Calu3 (cell line): ENCODE measurements at regions not wholly inside any gene's neighbourhood (a gene's known extent, or its start where the extent isn't known, plus 50 kb on each side); places are given as distances from the start of the nearest gene placed in this dataset.

Experiments
- BruUV-seq: library from RNA; stranded (reverse); fragments of 400-500 nt; replicated peaks from 2 replicates; lab custom pipeline; 2021; lab: Mats Ljungman, UMichigan
- CTCF ChIA-PET: fragments of 300-600 bp; sonication (Branson Sonifier 250); formaldehyde crosslinking; loops from one replicate; lab custom pipeline; 2022; ENCODE audit warnings: antibody characterized with exemption; lab: Charles Lee
- DNase-seq: peaks from one replicate; pipeline ENCODE4 v3.0.0; 2022
- H3K27ac Mint-ChIP-seq: one replicate; pipeline ENCODE4 v1.8.0; 2022; ENCODE audit warnings: mixed read lengths; ENCODE audit not compliant: unreplicated experiment
- H3K27me3 Mint-ChIP-seq: one replicate; pipeline ENCODE4 v1.8.0; 2022; ENCODE audit warnings: mixed read lengths; ENCODE audit not compliant: unreplicated experiment
- H3K36me3 Mint-ChIP-seq: one replicate; pipeline ENCODE4 v1.8.0; 2022; ENCODE audit warnings: mild to moderate bottlenecking, moderate library complexity, mixed read lengths; ENCODE audit not compliant: insufficient read depth, unreplicated experiment
- H3K4me1 Mint-ChIP-seq: one replicate; pipeline ENCODE4 v1.8.0; 2022; ENCODE audit warnings: mild to moderate bottlenecking, low read depth, mixed read lengths; ENCODE audit not compliant: unreplicated experiment
- H3K4me3 Mint-ChIP-seq: one replicate; pipeline ENCODE4 v1.8.0; 2022; ENCODE audit warnings: mild to moderate bottlenecking, low read depth, moderate library complexity, mixed read lengths; ENCODE audit not compliant: unreplicated experiment
- H3K9me3 Mint-ChIP-seq: one replicate; pipeline ENCODE4 v1.8.0; 2022; ENCODE audit warnings: low read depth, mixed read lengths; ENCODE audit not compliant: unreplicated experiment
- intact Hi-C: fragments of 100-400 bp; cut with micrococcal nuclease; formaldehyde crosslinking; loops from one replicate; pipeline ENCODE4 v1.10.0; 2022; ENCODE audit not compliant: unreplicated experiment
- TF ChIP-seq, protein P1 (sequence below): fragments of 200-600 bp; IDR thresholded peaks from one replicate; pipeline ENCODE4 v1.8.0; 2022; ENCODE audit warnings: antibody characterized with exemption; ENCODE audit not compliant: unreplicated experiment

DNA sequence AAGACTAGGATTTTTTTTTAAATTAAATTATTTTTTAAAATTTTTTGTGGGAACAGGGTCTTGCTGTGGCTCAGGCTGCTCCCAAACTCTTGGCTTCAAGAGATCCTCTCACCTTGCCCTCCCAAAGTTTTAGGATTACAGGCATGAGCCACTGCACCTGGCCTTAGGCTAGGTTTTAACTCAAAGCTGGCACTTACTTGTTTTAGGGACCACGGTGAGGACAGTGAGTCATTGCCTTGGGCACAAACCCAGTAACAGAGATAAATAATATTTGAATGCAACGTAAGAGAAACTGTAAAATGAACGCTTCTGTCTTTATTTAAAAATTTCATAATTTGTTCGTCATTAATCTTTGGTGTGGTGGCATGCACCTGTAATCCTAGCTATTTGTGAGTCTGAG, 96.6 kb downstream of the GATA3 start:
- no peaks in the 10 kb centered on the region for H3K27me3 Mint-ChIP-seq
- intact Hi-C loops, result no loop called here
- TF ChIP-seq, protein P1, sequence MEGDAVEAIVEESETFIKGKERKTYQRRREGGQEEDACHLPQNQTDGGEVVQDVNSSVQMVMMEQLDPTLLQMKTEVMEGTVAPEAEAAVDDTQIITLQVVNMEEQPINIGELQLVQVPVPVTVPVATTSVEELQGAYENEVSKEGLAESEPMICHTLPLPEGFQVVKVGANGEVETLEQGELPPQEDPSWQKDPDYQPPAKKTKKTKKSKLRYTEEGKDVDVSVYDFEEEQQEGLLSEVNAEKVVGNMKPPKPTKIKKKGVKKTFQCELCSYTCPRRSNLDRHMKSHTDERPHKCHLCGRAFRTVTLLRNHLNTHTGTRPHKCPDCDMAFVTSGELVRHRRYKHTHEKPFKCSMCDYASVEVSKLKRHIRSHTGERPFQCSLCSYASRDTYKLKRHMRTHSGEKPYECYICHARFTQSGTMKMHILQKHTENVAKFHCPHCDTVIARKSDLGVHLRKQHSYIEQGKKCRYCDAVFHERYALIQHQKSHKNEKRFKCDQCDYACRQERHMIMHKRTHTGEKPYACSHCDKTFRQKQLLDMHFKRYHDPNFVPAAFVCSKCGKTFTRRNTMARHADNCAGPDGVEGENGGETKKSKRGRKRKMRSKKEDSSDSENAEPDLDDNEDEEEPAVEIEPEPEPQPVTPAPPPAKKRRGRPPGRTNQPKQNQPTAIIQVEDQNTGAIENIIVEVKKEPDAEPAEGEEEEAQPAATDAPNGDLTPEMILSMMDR, result no peak
- H3K27ac Mint-ChIP-seq, result no peak overlapping the region
- no peaks in the 10 kb centered on the region for H3K36me3 Mint-ChIP-seq
- no peak for DNase-seq
- CTCF ChIA-PET, result no interaction called here
- no peaks in the 10 kb centered on the region for H3K4me1 Mint-ChIP-seq
- no peaks in the 10 kb centered on the region for H3K9me3 Mint-ChIP-seq
- BruUV-seq, result no TSS peak
- H3K4me3 Mint-ChIP-seq, result no peak overlapping the region

DNA sequence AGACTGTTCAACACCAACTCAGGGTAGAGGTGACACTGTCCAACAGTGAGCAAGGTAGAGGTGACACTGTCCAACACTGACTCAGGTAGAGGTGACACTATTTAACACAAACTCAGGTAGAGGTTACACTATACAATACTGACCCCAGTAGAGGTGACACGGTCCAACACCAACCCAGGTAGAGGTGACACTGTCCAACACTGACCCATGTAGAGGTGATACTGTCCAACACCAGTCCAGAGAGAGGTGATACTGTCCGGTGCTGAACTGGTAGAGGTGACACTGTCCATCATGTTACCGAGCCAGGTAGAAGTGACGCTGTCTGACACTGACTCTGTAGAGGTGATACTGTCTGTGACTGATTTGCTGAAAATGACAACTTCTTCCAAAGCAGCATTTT, 102.4 kb downstream of the GATA3 start:
- CTCF ChIA-PET, result no interaction called here
- peaks cover 6% of the 10 kb centered on the region for H3K4me1 Mint-ChIP-seq
- no peak overlapping the region for H3K27ac Mint-ChIP-seq
- no peaks in the 10 kb centered on the region for H3K27me3 Mint-ChIP-seq
- no peak overlapping the region for H3K4me3 Mint-ChIP-seq
- intact Hi-C loops, result no loop called here
- TF ChIP-seq, protein P1, result no peak
- no peaks in the 10 kb centered on the region for H3K36me3 Mint-ChIP-seq
- BruUV-seq, result no TSS peak
- H3K9me3 Mint-ChIP-seq, result peaks cover 4% of the 10 kb centered on the region
- DNase-seq, result no peak

DNA sequence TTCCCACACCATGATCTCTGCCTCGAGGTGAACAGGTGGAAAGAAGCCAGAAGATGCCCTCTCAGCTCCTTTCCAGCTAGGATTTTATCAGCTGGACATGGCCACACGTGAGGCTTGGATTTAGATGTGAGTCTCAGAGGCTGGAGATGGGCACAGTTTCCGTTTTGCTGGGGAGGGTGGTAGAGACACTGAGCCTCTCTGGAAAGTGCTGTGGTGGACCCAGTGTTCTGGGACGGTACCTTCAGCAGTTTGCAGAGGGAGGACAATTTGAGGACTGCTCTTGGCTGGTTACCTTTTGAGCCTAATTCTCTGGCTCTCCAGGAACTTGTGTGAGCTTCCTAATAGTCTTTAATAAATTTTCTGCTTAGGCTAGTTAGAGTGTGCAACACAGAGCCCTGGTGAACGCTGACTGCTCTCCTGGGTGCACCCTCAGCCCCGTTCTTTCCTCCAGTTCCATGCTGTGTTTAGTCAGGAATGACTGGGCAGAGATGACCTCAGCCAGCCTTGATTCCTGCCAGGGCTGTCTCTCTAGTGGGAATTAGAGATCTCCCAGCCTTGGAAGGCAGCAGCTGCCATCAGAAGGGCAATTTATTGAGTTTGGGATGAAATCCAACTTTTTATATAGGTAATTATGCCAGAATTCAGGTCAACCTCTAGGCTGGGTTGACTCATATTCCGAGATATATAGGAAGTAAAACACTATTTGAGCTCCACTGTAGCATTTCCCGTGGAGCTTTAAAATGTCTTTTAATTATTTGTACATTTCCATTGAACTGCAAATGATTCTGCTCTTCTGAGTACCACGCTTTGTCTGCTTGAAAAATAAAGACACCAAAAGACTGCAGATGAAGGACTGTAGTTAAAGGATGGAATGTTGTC, 103.9 kb downstream of the GATA3 start:
- Mint-ChIP-seq H3K27me3 (no peaks in the 10 kb centered on the region), H3K4me3 (no peak overlapping the region), H3K4me1 (peaks cover 6% of the 10 kb centered on the region), H3K36me3 (no peaks in the 10 kb centered on the region), H3K9me3 (peaks cover 4% of the 10 kb centered on the region), H3K27ac (no peak overlapping the region)
- CTCF ChIA-PET, result no interaction called here
- intact Hi-C loops, result no loop called here
- TF ChIP-seq, protein P1, result no peak
- BruUV-seq, result no TSS peak
- no peak for DNase-seq

DNA sequence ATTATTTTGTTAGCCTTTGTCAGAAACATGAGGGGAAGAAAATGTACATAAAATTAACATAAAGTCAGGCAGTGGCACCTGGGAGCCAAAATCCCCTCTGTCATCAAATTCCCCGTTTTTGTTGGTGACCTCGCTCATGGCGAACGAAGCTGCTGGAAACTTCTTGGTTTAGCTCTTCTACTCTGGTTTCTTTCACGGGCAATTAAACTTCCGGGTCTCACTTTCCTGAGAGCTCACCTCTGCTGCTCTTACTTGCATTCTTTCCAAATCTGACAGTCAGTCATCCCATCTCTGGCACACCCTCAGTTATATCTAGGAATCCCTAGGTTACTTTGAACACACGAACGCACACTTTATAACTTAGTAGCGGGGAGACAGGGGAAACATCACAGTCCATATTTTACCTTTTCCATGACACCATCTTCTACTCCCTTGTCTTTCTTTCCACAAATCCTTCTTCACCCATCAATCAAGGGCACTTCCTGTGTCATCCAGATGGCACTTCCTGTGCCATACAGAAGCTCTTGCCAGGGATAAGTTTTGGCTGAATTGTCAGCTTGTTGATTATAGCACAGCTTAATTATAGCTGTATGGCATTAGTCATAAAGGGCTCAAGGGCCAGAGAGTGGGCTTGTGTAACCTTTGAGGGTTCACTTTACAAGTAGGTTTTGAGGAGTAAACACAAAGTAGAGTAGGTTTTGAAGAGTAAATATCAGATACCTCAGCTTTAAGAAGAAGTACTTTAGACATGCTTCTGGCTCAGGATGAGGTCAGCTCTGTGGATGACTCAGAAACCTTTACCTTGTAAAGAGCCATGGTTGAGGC, 105.1 kb downstream of the GATA3 start:
- DNase-seq, result no peak
- Mint-ChIP-seq H3K27me3 (no peaks in the 10 kb centered on the region), H3K27ac (no peak overlapping the region), H3K4me1 (peaks cover 6% of the 10 kb centered on the region), H3K9me3 (peaks cover 4% of the 10 kb centered on the region), H3K36me3 (no peaks in the 10 kb centered on the region), H3K4me3 (no peak overlapping the region)
- intact Hi-C loops, result no loop called here
- TF ChIP-seq, protein P1, result no peak
- CTCF ChIA-PET, result no interaction called here
- no TSS peak for BruUV-seq
